Amygdala (tissue), 56 donors: ENCODE measurements at regions not wholly inside any gene's neighbourhood (a gene's known extent, or its start where the extent isn't known, plus 50 kb on each side); places are given as distances from the start of the nearest gene placed in this dataset.

Source experiments
- DNase-seq, 56 donors: peaks; one replicate each; lab custom pipeline; 2025; lab: John Stamatoyannopoulos, UW

GRCh38 chr6:120141601-120142000, 792.0 kb upstream of the MAN1A1 start:
- no peak for DNase-seq

GRCh38 chr6:120137492-120137891, 787.9 kb upstream of the MAN1A1 start:
- DNase-seq = no peak

GRCh38 chr6:120129228-120129627, 779.7 kb upstream of the MAN1A1 start:
- no peak for DNase-seq

DNA sequence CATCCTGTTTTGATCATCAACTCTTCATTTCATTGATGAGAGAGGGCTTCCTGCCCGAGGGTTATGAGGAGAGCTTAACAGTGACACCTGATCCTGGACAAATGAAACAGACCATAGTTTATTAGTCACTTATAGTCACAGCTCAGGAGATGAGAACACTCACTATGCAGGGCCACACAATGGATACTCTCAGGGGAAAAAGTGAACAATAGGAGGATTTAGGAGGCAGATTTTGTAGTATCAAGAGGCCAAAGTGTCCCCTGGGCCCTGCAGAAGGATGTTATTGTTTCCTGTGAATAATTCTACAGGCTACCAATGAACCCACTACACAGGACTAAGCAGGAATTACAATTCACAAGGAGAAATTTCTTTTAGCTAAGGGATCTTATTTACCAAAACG, 772.8 kb upstream of the MAN1A1 start:
- no peak for DNase-seq

GRCh38 chr6:120116343-120116742, 766.8 kb upstream of the MAN1A1 start:
- DNase-seq = no peak

- no peak for DNase-seq
Measured at GRCh38 chr6:120112980-120113379, 763.4 kb upstream of the MAN1A1 start.

GRCh38 chr6:120111001-120111400, 761.4 kb upstream of the MAN1A1 start:
- DNase-seq = no peak

DNA sequence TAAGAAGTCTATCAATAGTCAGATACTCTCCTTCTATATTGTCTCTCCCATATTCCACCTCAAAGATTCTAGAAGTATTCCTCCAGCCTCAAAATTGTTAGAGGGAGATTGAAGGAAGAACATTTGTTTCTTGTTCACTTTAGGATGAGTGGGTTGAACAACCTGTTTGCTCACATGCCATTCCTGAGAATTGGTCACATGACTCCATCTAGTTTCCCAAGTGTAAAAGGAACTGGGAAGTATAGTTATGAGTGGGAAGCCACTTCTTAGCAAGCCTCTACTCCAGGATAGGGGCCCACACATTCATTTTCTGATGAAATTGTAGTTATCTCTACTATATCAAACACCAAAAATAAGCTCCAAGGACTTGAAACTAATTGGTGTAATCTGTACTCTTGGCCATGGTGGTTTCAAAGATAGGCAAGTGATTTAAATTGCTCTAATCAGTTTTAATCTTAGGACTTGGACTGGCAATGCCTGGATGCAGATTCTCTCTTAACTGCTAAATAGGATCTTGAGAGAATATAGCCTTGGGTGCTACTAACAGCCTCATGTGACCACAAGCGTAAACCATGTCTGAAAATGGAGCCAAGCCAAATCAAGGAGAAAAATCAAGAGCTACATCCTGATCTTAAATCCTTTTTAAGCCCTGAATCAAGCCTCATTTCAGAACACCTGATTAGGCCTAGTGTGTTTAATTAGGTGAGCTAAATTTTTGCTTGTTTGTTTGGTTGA, 758.7 kb upstream of the MAN1A1 start:
- no peak for DNase-seq

GRCh38 chr6:120103618-120104017, 754.1 kb upstream of the MAN1A1 start:
- no peak for DNase-seq

- no peak for DNase-seq
Measured at GRCh38 chr6:120096696-120097260, 747.2 kb upstream of the MAN1A1 start.

DNA sequence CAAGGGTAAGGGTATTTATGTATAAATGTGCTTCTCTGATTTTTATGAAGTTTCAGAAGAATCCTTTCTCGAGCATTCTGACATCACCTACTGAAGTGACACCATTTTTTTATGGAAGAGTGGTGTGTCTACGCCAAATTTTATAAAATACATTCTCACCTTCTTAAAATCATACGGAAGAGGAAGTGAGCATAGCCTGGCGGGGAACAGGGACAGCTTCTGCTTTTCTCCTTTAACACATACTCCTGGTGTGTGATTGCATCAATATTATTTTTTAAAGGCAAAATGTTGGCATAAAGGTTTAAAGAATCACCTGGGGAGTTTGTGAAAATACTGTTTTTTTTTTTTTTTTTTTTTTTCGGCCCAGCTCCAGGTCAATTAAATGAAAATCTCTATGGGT, 733.6 kb upstream of the MAN1A1 start:
- no peak for DNase-seq

DNA sequence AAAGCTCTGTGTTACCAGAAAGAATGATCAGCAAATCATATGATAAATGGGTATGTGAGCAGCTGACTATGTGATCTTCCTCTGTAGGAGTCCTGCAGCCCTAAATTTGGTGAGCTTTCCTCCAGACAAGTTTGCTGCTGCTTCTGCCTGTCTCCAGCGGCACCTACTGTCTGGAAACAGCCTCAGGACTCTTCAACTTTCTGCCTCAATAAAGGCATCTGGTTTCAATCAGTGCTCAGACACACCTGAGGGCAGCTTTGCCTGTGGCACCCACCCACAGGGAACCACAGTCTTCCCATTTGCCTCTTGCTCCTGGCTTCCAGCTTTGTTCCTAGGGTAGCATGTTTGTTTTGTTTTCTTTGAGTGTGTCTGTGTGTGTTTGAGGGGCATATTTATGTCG, 727.9 kb upstream of the MAN1A1 start:
- DNase-seq = no peak

GRCh38 chr6:120058410-120058809, 708.8 kb upstream of the MAN1A1 start:
- DNase-seq = no peak

- DNase-seq = no peak
Measured at GRCh38 chr6:120056085-120056484, 706.5 kb upstream of the MAN1A1 start.

DNA sequence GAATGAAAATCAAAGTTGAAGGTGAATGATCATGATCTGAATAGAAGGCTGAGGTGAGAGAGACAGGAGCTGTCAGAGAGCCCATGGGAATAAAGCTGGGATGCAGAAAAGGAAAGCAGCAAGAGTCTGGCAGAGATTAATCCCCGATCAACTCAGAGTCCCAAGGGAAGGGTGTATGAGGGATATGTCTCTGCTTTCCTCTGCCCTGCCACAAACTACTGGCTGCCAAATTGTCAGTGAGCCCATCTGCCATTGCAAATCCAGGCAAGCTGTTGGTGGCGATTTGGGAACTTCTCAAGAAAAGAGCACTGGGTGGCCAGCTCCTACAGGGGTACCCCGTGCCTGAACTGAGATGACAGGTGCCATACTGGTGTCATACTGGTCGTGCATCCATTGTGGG, 705.5 kb upstream of the MAN1A1 start:
- DNase-seq = no peak

- no peak for DNase-seq
Measured at GRCh38 chr6:120039664-120040063, 690.1 kb upstream of the MAN1A1 start.

DNA sequence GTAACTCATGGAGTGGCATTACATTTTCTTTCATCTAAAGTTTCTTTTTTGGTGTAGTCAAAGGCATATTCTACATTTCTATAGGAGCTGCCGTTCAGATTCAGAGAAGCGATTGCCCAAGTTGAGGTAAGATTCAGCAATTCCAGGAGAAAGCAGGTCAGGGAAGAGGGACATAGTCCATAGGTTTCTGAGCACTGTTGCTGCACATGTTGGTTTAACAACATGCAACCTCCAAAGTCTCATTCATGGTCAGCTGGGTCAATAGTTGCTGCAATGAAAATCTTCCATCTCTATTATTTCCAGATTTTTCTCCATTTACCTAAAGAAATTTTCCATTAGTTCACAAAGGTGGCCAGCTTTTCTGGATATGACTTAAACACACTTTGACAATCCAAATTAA, 682.3 kb upstream of the MAN1A1 start:
- DNase-seq = no peak

DNA sequence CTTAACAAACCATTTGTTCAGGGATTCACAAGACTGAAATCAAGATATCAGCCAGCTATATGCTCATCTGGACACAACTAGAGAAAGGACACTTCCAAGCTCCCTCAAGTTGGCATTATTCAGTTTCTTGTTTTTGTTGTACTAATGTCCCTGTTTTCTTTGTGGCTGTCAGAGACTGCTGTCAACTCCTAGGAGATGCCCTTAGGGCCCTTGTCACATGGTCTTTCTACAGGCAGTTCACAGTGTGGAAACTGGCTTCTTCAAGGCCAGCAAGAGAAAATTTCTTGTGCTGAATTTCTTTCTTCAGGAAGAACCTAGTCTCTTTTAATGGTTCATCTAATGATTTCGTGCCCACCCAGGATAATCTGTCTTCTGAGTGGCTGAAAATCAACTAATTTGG, 677.2 kb upstream of the MAN1A1 start:
- DNase-seq = no peak

GRCh38 chr6:120010075-120010474, 660.5 kb upstream of the MAN1A1 start:
- DNase-seq = no peak

DNA sequence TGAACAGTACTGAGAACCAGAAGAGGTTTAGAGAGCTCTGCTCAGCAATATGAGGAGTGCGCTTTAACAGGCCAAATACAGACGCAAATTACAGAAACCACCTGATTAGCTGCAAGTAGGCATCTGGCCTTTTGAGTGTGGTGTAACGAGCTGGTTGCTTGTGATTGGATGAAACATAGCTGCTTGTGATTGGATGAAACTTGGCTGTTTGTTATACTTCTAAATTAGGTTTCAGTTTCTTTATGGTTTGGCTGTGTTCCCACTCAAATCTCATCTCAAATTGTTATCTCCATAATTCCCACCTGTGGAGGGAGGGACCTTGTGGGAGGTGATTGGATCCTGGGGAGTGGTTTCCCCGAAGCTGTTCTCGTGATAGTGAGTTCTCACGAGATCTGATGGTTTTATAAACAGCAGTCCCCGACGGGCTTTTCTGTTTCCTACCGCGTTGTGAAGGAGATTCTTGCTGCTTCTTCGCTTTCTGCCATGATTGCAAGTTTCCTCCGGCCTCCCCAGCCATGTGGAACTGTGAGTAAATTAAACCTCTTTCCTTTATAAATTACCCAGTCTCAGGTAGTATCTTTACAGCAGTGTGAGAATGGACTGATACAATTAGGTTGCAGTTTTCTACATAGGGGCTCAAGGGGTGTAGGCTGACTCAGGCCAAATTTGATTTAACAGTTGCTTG, 655.9 kb upstream of the MAN1A1 start:
- no peak for DNase-seq

DNA sequence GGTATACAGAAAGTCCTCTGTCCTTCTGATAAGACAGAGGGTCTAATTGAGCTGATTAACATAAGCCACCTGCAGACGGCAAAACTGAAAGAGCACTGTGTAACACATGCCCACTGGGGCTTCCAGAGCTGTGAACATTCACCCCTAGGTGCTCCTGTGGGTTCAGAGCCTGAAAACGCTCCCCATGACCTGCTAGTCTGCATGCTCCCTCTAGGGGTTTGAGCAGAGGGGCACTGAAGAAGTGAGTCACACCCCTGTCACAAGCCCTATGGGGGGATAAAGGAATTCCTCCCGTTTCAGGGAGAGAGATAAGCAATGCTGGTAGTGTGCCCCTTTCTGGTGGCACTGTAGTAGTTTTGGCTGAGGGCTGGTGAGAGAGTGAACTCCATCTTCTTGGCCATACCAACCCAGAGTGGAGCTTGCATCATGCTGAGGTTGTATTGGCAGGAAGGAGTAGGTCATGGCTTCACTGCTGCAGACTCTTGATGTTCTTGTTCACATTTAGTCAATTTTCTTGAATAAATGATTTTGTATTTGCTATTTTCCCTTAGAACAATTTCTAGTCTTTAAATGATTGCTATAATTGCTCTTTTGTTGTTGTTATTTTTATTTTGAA, 637.5 kb upstream of the MAN1A1 start:
- DNase-seq = no peak
